ENCODE measurements at regions not wholly inside any gene's neighbourhood (a gene's known extent, or its start where the extent isn't known, plus 50 kb on each side); places are given as distances from the start of the nearest gene placed in this dataset.

GRCh38 chr6:148053209-148053608, 289.4 kb upstream of the SASH1 start:
- DNase-seq (ENCODE audit: low read depth): no peak

- no peak for DNase-seq (ENCODE audit: low read depth)
Measured at GRCh38 chr6:148053796-148054195, 288.8 kb upstream of the SASH1 start.

GRCh38 chr6:148054219-148054618, 288.4 kb upstream of the SASH1 start:
- DNase-seq (ENCODE audit: low read depth): no peak

GRCh38 chr6:148055419-148055818, 287.2 kb upstream of the SASH1 start:
- DNase-seq (ENCODE audit: low read depth): no peak

GRCh38 chr6:148059869-148060268, 282.8 kb upstream of the SASH1 start:
- DNase-seq (ENCODE audit: low read depth): no peak

GRCh38 chr6:148064406-148065134, 278.1 kb upstream of the SASH1 start:
- DNase-seq (ENCODE audit: low read depth): no peak

GRCh38 chr6:148068437-148069061, 274.1 kb upstream of the SASH1 start:
- DNase-seq (ENCODE audit: low read depth): no peak

- no peak for DNase-seq (ENCODE audit: low read depth)
Measured at GRCh38 chr6:148069256-148069655, 273.4 kb upstream of the SASH1 start.

GRCh38 chr6:148074291-148074690, 268.3 kb upstream of the SASH1 start:
- DNase-seq (ENCODE audit: low read depth): no peak

GRCh38 chr6:148074738-148075137, 267.9 kb upstream of the SASH1 start:
- no peak for DNase-seq (ENCODE audit: low read depth)

- DNase-seq (ENCODE audit: low read depth): no peak
Measured at GRCh38 chr6:148075352-148075751, 267.3 kb upstream of the SASH1 start.

- no peak for DNase-seq (ENCODE audit: low read depth)
Measured at GRCh38 chr6:148076051-148076450, 266.6 kb upstream of the SASH1 start.

GRCh38 chr6:148080315-148080714, 262.3 kb upstream of the SASH1 start:
- no peak for DNase-seq (ENCODE audit: low read depth)

- DNase-seq (ENCODE audit: low read depth): no peak
Measured at GRCh38 chr6:148081076-148081475, 261.6 kb upstream of the SASH1 start.

- no peak for DNase-seq (ENCODE audit: low read depth)
Measured at GRCh38 chr6:148082044-148082443, 260.6 kb upstream of the SASH1 start.

- DNase-seq (ENCODE audit: low read depth): no peak
Measured at GRCh38 chr6:148082696-148083095, 259.9 kb upstream of the SASH1 start.

GRCh38 chr6:148085631-148086331, 256.9 kb upstream of the SASH1 start:
- no peak for DNase-seq (ENCODE audit: low read depth)

GRCh38 chr6:148086386-148086785, 256.3 kb upstream of the SASH1 start:
- DNase-seq (ENCODE audit: low read depth): no peak

GRCh38 chr6:148086843-148087242, 255.8 kb upstream of the SASH1 start:
- DNase-seq (ENCODE audit: low read depth): no peak

- no peak for DNase-seq (ENCODE audit: low read depth)
Measured at GRCh38 chr6:148087659-148088058, 255.0 kb upstream of the SASH1 start.

GRCh38 chr6:148090326-148090725, 252.3 kb upstream of the SASH1 start:
- DNase-seq (ENCODE audit: low read depth): no peak

GRCh38 chr6:148091394-148091793, 251.2 kb upstream of the SASH1 start:
- no peak for DNase-seq (ENCODE audit: low read depth)

GRCh38 chr6:148103436-148103835, 239.2 kb upstream of the SASH1 start:
- no peak for DNase-seq (ENCODE audit: low read depth)
